Esophagus muscularis mucosa (tissue), 3 donors: ENCODE measurements at regions not wholly inside any gene's neighbourhood (a gene's known extent, or its start where the extent isn't known, plus 50 kb on each side); places are given as distances from the start of the nearest gene placed in this dataset.

Experiments
- POLR2A ChIP-seq: fragments of 450-650 bp; IDR thresholded peaks from one replicate; pipeline ENCODE4 v1.6.1; 2017; ENCODE audit warnings: antibody characterized with exemption, moderate library complexity, mild to moderate bottlenecking, low read depth
- POLR2AphosphoS5 ChIP-seq, 2 donors: sonication (generic); formaldehyde crosslinking; IDR thresholded peaks; one replicate each; pipeline ENCODE4 v1.6.1; 2017; ENCODE audit warnings: antibody characterized with exemption in 2 of 2
- TF ChIP-seq, protein P1 (sequence below), 3 experiments: fragments of 200-600 bp in 2 of 3; fragments of 450-650 bp in 1 of 3; sonication (generic) in 2 of 3; IDR thresholded peaks; one replicate each; pipeline ENCODE4 v1.5.1; 2017 to 2019; ENCODE audit warnings: antibody characterized with exemption in 3 of 3, mild to moderate bottlenecking in 2 of 3, moderate library complexity in 1 of 3

DNA sequence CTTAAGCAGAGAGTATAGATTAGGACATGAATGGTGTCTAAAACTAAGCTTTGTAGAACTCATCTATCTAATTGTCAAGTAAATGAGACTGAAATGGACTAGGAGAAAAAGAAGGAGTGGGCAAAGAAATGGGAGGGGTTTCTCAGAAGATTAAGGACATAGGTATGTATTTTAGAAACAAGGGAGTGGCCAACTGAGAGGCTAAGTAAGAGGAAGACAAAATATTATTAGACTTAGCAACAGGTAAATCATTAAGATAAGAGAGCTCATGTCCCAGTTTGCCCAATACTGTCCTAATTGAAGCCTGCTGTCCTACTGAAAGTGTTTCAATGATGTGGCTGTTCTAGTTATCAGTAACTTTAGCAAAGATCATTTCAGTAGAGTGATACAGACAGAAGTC, 171.4 kb downstream of the KITLG start:
- TF ChIP-seq POLR2AphosphoS5 (IDR thresholded peaks at IDR 0.05) (no peak), POLR2A (no peak)
- TF ChIP-seq, protein P1, sequence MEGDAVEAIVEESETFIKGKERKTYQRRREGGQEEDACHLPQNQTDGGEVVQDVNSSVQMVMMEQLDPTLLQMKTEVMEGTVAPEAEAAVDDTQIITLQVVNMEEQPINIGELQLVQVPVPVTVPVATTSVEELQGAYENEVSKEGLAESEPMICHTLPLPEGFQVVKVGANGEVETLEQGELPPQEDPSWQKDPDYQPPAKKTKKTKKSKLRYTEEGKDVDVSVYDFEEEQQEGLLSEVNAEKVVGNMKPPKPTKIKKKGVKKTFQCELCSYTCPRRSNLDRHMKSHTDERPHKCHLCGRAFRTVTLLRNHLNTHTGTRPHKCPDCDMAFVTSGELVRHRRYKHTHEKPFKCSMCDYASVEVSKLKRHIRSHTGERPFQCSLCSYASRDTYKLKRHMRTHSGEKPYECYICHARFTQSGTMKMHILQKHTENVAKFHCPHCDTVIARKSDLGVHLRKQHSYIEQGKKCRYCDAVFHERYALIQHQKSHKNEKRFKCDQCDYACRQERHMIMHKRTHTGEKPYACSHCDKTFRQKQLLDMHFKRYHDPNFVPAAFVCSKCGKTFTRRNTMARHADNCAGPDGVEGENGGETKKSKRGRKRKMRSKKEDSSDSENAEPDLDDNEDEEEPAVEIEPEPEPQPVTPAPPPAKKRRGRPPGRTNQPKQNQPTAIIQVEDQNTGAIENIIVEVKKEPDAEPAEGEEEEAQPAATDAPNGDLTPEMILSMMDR (IDR thresholded peaks at IDR 0.05): no peak
